ENCODE measurements at regions not wholly inside any gene's neighbourhood (a gene's known extent, or its start where the extent isn't known, plus 50 kb on each side); places are given as distances from the start of the nearest gene placed in this dataset.

DNA sequence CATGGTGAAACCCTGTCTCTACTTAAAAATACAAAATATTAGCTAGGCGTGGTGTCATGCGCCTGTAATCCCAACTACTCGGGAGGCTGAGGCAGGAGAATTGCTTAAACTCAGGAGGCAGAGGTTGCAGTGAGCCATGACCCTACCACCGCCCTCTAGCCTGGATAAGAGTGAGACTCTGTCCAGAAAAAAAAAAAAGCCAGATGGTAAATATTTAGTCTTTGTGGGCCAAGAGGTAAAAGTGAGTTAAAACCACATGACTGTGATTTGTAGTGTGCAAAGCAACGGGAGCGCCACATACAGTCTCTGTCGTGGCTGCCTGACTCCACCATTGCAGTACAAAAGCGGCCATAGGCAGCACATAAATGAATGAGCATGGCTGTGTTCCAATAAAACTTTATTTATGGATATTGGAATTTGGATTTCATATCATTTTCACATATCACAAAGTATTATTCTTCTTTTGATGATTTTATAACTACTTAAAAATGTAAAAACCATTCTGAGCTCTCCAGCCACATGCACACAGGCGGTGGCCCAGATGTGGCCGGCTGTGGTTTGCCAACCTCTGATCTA lies 51.8 kb upstream of the CASZ1 start:
- no peaks in the 10 kb centered on the region for H3K27me3 ChIP-seq (ENCODE audit: insufficient read depth, low read length)
- no peaks in the 10 kb centered on the region for H3K9me3 ChIP-seq (ENCODE audit: control insufficient read depth in 1 of 2, low read length in 2 of 2)
- no peaks in the 10 kb centered on the region for H3K36me3 Mint-ChIP-seq
- H3K9me3 Mint-ChIP-seq, result peaks cover 0 to 12% (median 6%) of the 10 kb centered on the region in 8 donors
- peaks cover 5 to 9% of the 10 kb centered on the region in 2 donors for H3K27me3 Mint-ChIP-seq
- H3K27ac Mint-ChIP-seq, result no peak overlapping the region
- no peaks in the 10 kb centered on the region for H3K4me1 ChIP-seq (ENCODE audit: insufficient read depth, low read length)
- intact Hi-C loops (cut with micrococcal nuclease), result no loop called here
- H3K4me3 Mint-ChIP-seq, result no peak overlapping the region
- no peaks in the 10 kb centered on the region for H3K4me1 Mint-ChIP-seq
- ChIA-PET POLR2A (ENCODE audit: partially characterized antibody) (no interaction called here), CTCF (ENCODE audit: partially characterized antibody) (no interaction called here)
- H3K4me3 ChIP-seq (ENCODE audit: low read length in 2 of 2), result no peak overlapping the region
- no peak for DNase-seq
- H3K27ac ChIP-seq (ENCODE audit: low read depth, low read length), result no peak overlapping the region
- H3K36me3 ChIP-seq (ENCODE audit: insufficient read depth, low read length), result no peaks in the 10 kb centered on the region

DNA sequence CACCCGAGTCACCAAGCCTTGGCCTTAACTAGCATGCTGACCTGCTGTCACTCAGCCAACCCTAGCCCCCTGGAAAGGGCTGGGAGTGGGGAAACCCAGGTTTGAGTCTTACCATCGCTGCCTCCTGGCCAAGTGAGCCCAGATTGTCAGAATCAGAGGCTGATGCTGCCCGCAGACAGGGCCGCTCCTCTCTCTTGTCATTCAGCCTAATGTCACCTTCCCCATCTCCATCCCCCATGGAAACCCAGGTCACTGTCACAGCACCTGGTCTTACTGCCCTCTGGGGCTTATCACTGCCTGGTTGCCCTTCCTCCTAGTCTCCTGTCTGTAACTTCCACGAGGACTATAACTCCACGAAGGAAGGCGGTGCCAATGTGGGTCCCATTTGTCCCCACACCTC lies 53.6 kb upstream of the CASZ1 start:
- intact Hi-C loops (cut with micrococcal nuclease), result no loop called here
- Mint-ChIP-seq H3K9me3 (peaks cover 0 to 2% (median 0%) of the 10 kb centered on the region in 8 donors), H3K27ac (no peak overlapping the region), H3K36me3 (no peaks in the 10 kb centered on the region), H3K4me1 (no peaks in the 10 kb centered on the region), H3K4me3 (no peak overlapping the region), H3K27me3 (peaks cover 4% of the 10 kb centered on the region in 2 donors)
- Histone ChIP-seq H3K27ac (ENCODE audit: low read depth, low read length) (no peak overlapping the region), H3K36me3 (ENCODE audit: insufficient read depth, low read length) (no peaks in the 10 kb centered on the region), H3K4me3 (ENCODE audit: low read length in 2 of 2) (no peak overlapping the region), H3K9me3 (ENCODE audit: control insufficient read depth in 1 of 2, low read length in 2 of 2) (no peaks in the 10 kb centered on the region), H3K27me3 (ENCODE audit: insufficient read depth, low read length) (no peaks in the 10 kb centered on the region), H3K4me1 (ENCODE audit: insufficient read depth, low read length) (no peaks in the 10 kb centered on the region)
- ChIA-PET CTCF (ENCODE audit: partially characterized antibody) (no interaction called here), POLR2A (ENCODE audit: partially characterized antibody) (no interaction called here)
- DNase-seq, result no peak

DNA sequence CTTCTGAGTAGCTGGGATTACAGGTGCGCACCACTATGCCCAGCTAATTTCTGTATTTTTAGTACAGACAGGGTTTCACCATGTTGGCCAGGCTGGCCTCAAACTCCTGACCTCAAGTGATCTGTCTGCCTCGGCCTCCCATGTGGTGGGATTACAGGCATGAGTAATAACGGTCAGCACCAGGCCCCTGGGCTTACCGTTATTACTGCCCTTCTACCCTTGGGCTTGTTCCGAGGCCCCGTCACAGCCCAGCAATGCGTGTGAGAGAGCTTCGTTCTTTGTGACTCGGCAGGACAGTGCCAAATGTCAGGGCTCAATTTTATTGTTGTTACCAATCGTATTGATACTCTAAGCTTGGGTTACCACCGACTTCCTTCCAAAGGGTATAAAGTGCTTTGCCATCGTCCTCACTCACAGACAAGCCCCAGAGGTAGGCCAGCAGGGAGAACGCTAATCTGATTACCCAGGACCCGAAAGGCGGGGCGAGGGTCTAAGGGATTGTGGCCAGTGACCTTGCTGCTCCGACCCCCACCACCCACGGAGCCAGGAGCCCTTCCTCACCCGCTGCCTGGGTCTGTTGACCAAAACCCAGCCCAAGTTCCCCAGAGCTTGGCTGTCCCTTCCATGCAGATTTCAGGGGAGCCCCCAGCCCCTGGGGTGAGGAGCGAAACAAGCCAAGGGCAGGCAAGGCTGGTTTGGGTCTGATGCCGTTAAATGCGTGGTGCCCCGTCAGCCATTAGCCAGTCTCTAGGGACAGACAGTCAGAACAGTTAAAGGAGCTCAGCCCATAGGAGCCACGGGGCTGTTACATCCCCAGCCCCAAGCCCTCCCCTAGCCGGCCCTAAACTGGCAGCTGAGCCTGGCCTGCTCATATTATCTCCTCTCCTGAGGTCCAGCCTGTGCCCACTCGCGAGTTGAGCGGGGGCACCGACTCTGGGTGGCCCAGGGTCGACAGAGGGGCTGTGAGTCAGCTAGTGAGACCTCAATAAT lies 54.9 kb upstream of the CASZ1 start:
- Histone ChIP-seq H3K27me3 (ENCODE audit: insufficient read depth, low read length) (no peaks in the 10 kb centered on the region), H3K9me3 (ENCODE audit: control insufficient read depth in 1 of 2, low read length in 2 of 2) (no peaks in the 10 kb centered on the region), H3K4me3 (ENCODE audit: low read length in 2 of 2) (no peak overlapping the region), H3K4me1 (ENCODE audit: insufficient read depth, low read length) (no peaks in the 10 kb centered on the region), H3K27ac (ENCODE audit: low read depth, low read length) (no peak overlapping the region), H3K36me3 (ENCODE audit: insufficient read depth, low read length) (no peaks in the 10 kb centered on the region)
- Mint-ChIP-seq H3K9me3 (peaks cover 0 to 2% (median 0%) of the 10 kb centered on the region in 8 donors), H3K27me3 (peaks cover 4 to 7% of the 10 kb centered on the region in 2 donors), H3K36me3 (no peaks in the 10 kb centered on the region), H3K27ac (no peak overlapping the region), H3K4me3 (no peak overlapping the region), H3K4me1 (no peaks in the 10 kb centered on the region)
- intact Hi-C loops (cut with micrococcal nuclease), result no loop called here
- CTCF ChIA-PET (ENCODE audit: partially characterized antibody), result no interaction called here
- no peak for DNase-seq
- POLR2A ChIA-PET (ENCODE audit: partially characterized antibody), result no interaction called here

DNA sequence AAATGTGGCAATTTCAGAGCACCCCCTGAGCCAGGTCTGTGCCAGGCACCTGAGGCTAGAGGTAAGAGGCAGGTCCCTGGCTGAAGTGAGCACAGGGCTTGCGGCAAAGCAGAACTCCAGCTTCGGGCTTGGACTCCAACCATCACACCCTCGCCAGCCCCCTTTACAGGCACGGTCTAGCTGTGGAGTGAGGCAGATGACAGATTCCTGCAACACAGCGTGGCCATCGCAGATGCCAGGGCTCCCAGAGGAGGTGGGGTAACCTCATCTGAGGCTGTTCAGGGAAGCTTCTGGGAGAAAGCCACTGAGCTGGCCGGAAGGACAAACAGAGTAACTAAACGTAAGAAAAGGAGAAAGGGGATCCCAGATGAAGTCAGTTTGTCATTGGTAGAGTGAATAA lies 55.6 kb upstream of the CASZ1 start:
- Mint-ChIP-seq H3K9me3 (peaks cover 0 to 2% (median 0%) of the 10 kb centered on the region in 8 donors), H3K4me3 (no peak overlapping the region), H3K27ac (no peak overlapping the region), H3K27me3 (peaks cover 2 to 5% of the 10 kb centered on the region in 2 donors), H3K36me3 (no peaks in the 10 kb centered on the region), H3K4me1 (no peaks in the 10 kb centered on the region)
- DNase-seq, result no peak
- Histone ChIP-seq H3K36me3 (ENCODE audit: insufficient read depth, low read length) (no peaks in the 10 kb centered on the region), H3K27ac (ENCODE audit: low read depth, low read length) (no peak overlapping the region), H3K27me3 (ENCODE audit: insufficient read depth, low read length) (no peaks in the 10 kb centered on the region), H3K4me1 (ENCODE audit: insufficient read depth, low read length) (no peaks in the 10 kb centered on the region), H3K9me3 (ENCODE audit: control insufficient read depth in 1 of 2, low read length in 2 of 2) (no peaks in the 10 kb centered on the region), H3K4me3 (ENCODE audit: low read length in 2 of 2) (no peak overlapping the region)
- ChIA-PET CTCF (ENCODE audit: partially characterized antibody) (no interaction called here), POLR2A (ENCODE audit: partially characterized antibody) (interaction anchor here (0.6 kb wide), 1 partner anchor 920 kb away, joined by 3 read pairs; no protein-coding TSS in a partner anchor)
- intact Hi-C loops (cut with micrococcal nuclease), result no loop called here

DNA sequence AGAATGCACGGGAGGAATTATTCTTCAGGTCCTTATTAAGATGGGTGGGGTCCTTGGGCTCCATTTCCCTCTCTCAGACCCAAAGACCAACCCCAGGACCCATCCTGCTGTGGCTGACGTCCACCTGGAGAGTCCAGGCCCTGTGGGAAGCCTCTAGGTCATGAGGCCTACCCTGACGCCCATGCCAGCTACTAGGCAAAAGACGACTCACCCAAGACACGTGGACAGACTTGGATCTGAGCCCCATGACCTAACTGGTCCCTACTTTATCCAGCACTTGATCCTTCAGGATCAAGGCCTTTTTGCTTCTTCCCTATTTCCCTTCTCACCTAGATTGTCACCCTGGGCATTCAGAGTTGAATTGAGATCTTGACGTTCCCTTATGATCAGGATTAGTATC lies 56.0 kb upstream of the CASZ1 start:
- Mint-ChIP-seq H3K4me3 (no peak overlapping the region), H3K27ac (no peak overlapping the region), H3K9me3 (peaks cover 0 to 2% (median 0%) of the 10 kb centered on the region in 8 donors), H3K36me3 (no peaks in the 10 kb centered on the region), H3K27me3 (peaks cover 2 to 7% of the 10 kb centered on the region in 2 donors), H3K4me1 (no peaks in the 10 kb centered on the region)
- Histone ChIP-seq H3K4me1 (ENCODE audit: insufficient read depth, low read length) (no peaks in the 10 kb centered on the region), H3K27ac (ENCODE audit: low read depth, low read length) (no peak overlapping the region), H3K36me3 (ENCODE audit: insufficient read depth, low read length) (no peaks in the 10 kb centered on the region), H3K9me3 (ENCODE audit: control insufficient read depth in 1 of 2, low read length in 2 of 2) (no peaks in the 10 kb centered on the region), H3K27me3 (ENCODE audit: insufficient read depth, low read length) (no peaks in the 10 kb centered on the region), H3K4me3 (ENCODE audit: low read length in 2 of 2) (no peak overlapping the region)
- intact Hi-C loops (cut with micrococcal nuclease), result no loop called here
- POLR2A ChIA-PET (ENCODE audit: partially characterized antibody), result interaction anchor here (0.6 kb wide), 1 partner anchor 920 kb away, joined by 3 read pairs; no protein-coding TSS in a partner anchor
- no peak for DNase-seq
- CTCF ChIA-PET (ENCODE audit: partially characterized antibody), result no interaction called here

DNA sequence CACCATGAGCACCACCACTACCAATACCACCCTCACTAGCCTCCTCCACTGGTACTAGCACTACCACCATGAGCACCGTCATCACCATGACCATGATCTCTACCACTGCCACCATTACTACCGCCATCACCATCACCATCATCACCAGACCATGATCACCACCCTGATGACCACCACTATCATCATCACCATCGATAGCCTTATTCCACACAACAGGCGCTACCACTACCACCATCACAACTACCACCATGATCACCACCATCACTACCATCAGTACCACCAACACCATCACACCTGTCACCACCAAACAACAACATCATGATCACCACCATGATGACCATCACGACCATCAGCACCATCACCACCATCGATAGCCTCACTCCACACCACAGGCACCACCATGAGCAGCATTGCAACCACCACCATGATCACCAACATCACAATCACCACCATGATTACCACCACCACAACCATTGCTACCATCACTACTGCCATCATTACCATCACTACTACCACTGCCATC lies 56.6 kb upstream of the CASZ1 start:
- DNase-seq, result no peak
- Histone ChIP-seq H3K27ac (ENCODE audit: low read depth, low read length) (no peak overlapping the region), H3K9me3 (ENCODE audit: control insufficient read depth in 1 of 2, low read length in 2 of 2) (no peaks in the 10 kb centered on the region), H3K4me3 (ENCODE audit: low read length in 2 of 2) (no peak overlapping the region), H3K4me1 (ENCODE audit: insufficient read depth, low read length) (no peaks in the 10 kb centered on the region), H3K27me3 (ENCODE audit: insufficient read depth, low read length) (no peaks in the 10 kb centered on the region), H3K36me3 (ENCODE audit: insufficient read depth, low read length) (no peaks in the 10 kb centered on the region)
- CTCF ChIA-PET (ENCODE audit: partially characterized antibody), result no interaction called here
- H3K27me3 Mint-ChIP-seq, result peaks cover 2 to 6% of the 10 kb centered on the region in 2 donors
- no peaks in the 10 kb centered on the region for H3K4me1 Mint-ChIP-seq
- POLR2A ChIA-PET (ENCODE audit: partially characterized antibody), result no interaction called here
- no peak overlapping the region for H3K4me3 Mint-ChIP-seq
- intact Hi-C loops (cut with micrococcal nuclease), result no loop called here
- H3K36me3 Mint-ChIP-seq, result no peaks in the 10 kb centered on the region
- no peak overlapping the region for H3K27ac Mint-ChIP-seq
- H3K9me3 Mint-ChIP-seq, result peaks cover 0 to 2% (median 0%) of the 10 kb centered on the region in 8 donors

DNA sequence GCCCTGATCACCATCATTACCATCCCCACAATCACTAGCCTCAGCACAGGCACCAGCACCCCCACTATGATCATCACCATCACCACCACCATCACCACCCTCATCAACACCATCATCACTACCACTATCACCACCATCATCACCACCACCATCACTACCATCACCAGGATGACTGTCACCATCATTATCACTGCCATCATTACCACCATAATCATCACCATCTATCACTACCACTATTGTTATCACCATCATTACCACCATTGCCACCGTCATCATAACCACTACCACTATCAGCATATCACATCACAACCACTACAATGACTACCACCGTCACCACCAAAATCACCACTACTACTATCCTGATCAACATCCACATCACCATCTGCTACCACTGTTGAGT lies 57.3 kb upstream of the CASZ1 start:
- H3K9me3 Mint-ChIP-seq, result peaks cover 0 to 2% (median 0%) of the 10 kb centered on the region in 8 donors
- intact Hi-C loops (cut with micrococcal nuclease), result no loop called here
- H3K27ac Mint-ChIP-seq, result no peak overlapping the region
- H3K36me3 Mint-ChIP-seq, result no peaks in the 10 kb centered on the region
- ChIA-PET POLR2A (ENCODE audit: partially characterized antibody) (no interaction called here), CTCF (ENCODE audit: partially characterized antibody) (no interaction called here)
- H3K4me1 Mint-ChIP-seq, result no peaks in the 10 kb centered on the region
- Histone ChIP-seq H3K27ac (ENCODE audit: low read depth, low read length) (no peak overlapping the region), H3K4me1 (ENCODE audit: insufficient read depth, low read length) (no peaks in the 10 kb centered on the region), H3K36me3 (ENCODE audit: insufficient read depth, low read length) (no peaks in the 10 kb centered on the region), H3K4me3 (ENCODE audit: low read length in 2 of 2) (no peak overlapping the region), H3K9me3 (ENCODE audit: control insufficient read depth in 1 of 2, low read length in 2 of 2) (no peaks in the 10 kb centered on the region), H3K27me3 (ENCODE audit: insufficient read depth, low read length) (no peaks in the 10 kb centered on the region)
- H3K27me3 Mint-ChIP-seq, result peaks cover 2 to 6% of the 10 kb centered on the region in 2 donors
- DNase-seq, result no peak
- no peak overlapping the region for H3K4me3 Mint-ChIP-seq

All from CD4-positive, alpha-beta memory T cell (primary cell).